Activated T-cell treated with anti-CD3 and anti-CD28 coated beads for 1 hour (primary cell): ENCODE measurements at regions not wholly inside any gene's neighbourhood (a gene's known extent, or its start where the extent isn't known, plus 50 kb on each side); places are given as distances from the start of the nearest gene placed in this dataset.
"Not testable (repeated sequence)": the region's sequence is repeated elsewhere in the genome, so short reads cannot be mapped to it uniquely, and the experiment has no call there.

Experiments used
- DNase-seq: peaks from one replicate; pipeline ENCODE4 v3.0.0-alpha.2; 2020; ENCODE audit warnings: low read depth

DNA sequence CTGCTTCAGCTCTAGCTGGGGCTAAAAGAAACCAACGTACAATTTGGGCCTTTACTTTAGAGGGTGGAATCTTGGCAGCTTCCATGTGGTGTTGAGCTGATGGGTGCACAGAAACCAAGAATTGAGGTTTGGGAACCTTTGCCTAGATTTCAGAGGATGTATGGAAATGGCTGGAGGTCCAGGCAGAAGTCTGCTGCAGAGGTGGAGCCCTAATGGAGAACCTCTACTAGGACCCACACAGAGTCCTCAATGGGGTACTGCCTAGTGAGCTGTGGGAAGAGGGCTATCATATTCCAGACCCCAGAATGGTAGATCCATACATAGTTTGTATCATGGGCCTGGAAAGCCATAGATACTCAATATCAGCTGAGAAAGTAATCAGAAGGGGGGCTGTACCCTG lies 500.4 kb upstream of the ATP2B1 start:
- DNase-seq = no peak

DNA sequence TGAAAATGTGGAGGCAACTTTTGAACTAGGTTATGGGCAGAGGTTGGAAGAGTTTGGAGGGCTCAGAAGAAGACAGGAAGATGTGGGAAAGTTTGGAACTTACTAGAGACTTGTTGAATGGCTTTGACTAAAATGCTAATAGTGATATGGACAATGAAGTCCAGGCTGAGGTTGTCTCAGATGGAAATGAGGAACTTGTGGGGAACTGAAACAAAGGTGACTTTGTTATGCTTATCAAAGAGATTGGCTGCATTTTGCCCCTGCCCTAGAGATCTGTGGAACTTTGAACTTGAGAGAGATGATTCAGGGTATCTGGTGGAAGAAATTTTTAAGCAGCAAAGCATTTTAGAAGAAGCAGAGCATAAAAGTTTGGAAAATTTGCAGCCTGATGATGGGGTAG lies 499.7 kb upstream of the ATP2B1 start:
- DNase-seq = not testable (repeated sequence)

DNA sequence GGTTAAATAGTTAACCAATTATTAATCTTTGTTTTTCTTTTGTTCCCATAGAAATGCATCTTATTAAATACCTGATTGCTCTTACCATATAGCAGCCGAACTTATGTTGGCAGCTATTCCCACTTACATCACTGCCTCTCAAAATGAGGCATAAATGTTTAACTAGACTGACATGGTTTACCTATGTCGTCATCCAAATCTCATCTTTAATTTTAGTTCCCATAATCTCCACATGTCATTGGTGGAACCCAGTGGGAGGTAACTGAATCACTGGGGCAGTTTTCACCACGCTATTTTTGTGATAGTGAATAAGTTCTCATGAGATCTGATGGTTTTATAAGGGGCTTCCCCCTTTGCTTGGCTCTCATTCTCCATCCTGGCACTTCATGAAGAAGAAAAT lies 499.2 kb upstream of the ATP2B1 start:
- DNase-seq = no peak

DNA sequence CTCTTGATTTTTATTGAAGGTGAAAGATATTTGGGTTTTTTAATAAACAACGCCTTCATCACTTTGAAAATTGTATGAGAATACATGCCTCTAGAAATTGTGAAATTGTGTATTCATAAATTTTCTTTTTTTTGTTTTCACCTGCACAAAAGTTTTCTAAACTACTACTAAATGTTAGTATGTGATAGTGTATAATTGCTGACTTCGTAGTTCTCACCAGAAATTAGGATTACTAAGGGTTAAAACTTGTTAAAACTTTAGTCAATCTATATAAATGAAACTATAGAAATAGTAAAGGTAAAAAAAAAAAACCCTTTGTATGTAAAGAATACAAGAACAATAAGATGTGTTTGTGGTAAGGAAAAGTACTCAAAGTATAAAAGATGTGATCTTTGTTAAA lies 496.5 kb upstream of the ATP2B1 start:
- DNase-seq = no peak

DNA sequence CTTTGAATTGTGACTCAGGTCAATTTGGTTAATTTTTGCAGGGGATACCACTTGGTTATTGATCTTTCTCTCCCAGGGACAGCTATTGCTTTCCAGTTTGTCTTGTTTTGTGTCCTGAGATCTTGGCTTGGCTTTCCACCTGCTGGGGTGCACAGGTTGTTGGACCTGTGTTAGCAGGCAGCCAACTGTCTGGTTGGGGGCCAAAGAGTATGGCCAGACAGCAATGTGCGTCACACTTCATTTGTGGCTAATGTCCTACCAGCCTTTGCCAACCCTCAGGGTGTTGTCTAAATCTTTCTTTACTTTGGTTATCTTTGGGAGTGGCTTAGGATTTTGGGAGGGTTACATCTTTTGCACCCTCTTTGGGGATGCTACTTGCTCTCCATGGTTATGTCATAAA lies 494.9 kb upstream of the ATP2B1 start:
- DNase-seq = no peak

DNA sequence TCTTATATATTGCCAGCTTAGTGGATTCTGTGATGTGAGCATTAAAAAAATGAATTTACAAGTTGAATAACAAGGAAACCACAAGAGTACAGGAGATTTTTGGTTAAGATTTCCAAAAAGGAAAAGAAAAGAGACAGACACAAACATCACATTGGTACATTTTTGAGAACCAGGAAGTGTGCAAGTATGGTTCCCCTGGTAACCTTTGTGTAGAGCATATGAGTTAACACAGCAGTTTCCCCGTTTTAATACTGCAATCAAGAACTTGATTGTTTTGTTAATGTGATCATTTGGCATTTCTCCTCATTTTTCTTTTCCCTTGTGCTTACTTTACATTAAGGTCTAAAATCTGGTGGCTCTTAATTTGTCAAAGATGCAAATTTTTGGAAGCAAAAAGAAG lies 490.4 kb upstream of the ATP2B1 start:
- no peak for DNase-seq

DNA sequence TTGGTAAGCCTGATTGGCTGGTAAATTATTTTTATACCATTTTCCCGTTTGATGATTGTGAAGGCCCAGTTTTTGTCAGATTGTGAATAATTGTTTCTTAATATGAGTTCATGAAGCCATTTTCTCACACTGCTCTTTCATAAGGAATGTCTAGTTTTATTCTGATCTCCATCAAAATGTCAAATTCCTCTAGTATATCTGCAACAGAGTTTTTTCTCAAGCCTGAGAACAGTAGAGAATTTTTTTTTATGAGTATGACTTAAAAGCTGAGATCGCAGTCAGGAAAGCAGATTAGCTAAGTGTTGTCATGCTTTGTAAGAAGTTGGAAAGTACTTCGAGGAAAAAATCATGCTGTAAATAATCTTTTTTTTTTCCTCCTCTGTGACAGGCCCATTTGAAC lies 484.9 kb upstream of the ATP2B1 start:
- DNase-seq = no peak

DNA sequence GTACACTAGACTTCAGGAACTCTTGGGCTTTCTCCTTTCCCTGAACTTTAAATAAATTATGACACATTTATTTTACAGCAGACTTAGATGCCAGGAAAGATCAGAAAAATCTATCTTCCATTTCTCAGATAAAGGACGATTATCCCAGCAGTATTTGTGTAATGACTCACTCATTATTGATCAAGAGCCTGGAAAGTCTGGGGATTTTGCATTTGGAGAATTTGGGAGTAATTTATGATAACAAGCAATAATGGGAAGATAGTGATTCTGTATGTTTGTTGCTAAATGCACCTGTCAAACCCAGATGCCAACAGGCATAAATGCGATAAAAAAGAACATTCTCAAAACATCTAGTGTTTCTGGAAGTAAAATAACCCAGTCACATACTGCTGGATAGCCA lies 480.2 kb upstream of the ATP2B1 start:
- DNase-seq = no peak

DNA sequence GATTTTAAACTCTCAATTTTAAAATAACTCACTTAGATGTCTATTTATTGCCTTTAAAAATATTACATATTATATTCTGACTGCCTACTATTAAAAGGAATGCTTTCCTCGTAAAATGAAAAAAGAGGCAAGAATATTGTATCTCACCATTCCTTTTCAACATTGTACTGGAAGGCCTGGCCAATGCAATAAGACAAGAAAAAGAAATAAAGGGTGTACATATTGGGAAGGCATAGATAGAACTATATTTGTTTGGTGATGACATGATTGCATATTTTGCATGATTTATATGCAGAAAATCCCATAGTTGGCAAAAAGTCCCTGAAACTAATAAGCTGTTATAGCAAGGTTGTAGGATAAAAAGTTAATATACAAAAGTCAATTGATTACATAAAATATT lies 474.6 kb upstream of the ATP2B1 start:
- DNase-seq = no peak

DNA sequence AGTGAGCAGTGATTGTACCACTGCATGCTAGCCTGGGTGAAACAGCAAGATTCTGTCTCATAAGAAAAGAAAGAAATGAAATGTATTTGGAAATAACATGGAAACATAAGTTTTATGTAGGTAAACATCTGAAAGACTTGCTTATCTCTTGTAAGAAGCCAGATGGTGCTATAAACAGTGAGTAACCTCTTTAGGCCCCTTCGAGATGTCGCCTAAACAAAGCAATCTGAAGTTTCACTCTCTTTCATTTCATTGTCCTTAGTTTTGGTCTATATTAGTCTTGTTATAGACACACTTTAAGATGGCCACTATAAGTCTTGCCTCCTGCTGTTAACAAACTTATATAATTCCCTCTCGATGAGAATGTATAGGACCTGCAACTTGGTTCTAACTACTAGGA lies 472.6 kb upstream of the ATP2B1 start:
- DNase-seq = no peak

DNA sequence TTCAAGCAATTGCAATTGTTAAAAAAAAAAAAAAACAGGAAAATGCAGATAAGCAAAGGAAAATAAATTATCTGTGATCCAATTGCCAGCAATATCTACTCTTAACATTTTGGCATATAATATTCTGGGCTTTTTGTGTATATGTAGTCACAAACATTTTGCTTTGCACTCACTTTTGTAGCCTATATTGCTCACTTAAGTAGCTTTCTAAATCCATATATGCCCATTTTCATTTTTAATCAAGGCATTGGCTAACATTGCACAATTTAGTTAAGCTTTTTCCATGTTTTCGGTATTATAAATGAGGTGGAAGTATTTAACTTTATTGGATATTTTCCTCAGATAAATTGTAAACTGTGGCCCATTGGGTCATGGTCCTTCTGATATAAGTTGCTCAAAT lies 466.3 kb upstream of the ATP2B1 start:
- no peak for DNase-seq

DNA sequence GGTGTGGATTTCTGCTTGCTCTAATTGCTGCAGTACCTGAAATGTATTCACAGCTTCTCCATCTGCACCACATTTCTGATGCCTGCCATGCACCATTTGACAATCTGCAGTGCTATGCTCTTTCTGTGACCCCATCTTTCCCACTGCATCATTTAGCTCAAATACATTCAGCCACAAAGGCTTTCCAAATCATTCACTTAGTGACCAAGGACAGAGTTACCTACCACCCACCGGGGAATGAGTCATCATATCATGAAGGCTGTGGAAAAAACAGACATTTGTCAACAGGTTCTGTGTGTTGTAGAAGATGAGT lies 465.5 kb upstream of the ATP2B1 start:
- DNase-seq = no peak

DNA sequence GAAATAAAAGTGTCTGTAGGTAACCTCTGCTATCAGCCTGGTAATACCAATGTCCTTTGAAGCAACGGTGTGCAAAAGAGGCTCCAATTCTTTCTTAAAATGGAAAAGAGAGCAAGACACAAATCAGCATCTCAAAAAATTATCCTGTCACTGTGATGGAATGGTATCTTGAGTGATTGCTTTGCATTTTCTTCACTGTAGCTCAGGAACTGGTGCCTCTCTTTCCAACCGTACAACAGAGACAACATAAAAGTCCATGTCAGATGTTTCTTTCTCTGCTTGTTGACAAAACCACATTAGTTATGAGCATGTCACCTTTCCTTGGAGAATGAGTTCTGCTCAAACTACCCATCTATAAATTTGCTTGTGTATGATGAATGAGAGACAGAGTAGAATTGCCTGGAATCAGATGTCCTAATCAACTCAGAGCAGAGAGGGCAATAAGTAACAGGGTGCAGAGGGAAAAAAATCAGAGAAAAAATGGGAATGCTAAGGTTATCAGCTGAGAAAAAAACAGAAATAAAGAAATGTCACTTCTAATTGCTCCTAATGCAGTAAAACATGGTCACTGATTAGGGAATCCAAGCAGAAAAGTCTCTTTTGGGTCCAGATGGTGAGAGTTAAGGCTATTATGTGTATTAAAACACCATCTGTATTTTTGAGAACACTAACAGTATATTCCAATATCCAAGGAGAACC lies 465.0 kb upstream of the ATP2B1 start:
- DNase-seq = no peak

DNA sequence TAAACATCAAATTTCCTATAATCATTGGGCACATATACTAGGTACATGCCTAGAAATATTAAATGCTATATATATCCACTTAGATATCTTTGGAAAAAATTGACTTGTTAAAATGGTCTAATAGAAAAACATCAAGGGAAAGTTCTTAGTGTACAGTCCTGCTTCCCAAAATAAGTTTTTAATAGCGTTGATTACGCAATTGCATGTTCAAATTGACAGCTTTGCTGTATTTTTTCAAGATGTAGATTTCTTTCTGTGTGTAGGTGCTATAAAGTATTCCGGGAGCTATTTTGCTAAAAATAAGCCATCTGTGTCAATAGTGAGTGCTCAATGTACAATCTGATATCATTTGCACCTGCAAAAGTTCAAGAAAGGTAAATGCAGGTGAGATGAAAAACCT lies 463.9 kb upstream of the ATP2B1 start:
- no peak for DNase-seq

DNA sequence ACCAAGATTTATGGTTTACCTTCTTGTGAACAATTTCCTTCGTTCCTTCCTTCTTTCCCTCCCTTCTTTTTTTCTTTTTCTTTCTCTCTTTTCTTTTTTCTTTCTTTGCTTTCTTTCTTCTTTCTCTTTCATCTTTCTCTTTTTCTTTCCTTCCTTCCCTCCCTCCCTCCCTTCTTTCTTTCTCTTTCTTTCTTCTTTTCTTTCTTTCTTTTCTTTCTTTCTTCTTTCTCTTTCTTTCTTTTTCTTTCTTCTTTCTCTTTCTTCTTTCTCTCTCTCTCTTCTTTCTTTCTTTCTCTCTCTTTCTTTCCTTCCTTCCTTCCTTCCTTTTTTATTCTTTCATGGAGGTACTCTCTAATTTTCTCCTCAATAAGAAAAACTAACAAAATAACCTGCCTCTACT lies 462.1 kb upstream of the ATP2B1 start:
- DNase-seq = no peak

DNA sequence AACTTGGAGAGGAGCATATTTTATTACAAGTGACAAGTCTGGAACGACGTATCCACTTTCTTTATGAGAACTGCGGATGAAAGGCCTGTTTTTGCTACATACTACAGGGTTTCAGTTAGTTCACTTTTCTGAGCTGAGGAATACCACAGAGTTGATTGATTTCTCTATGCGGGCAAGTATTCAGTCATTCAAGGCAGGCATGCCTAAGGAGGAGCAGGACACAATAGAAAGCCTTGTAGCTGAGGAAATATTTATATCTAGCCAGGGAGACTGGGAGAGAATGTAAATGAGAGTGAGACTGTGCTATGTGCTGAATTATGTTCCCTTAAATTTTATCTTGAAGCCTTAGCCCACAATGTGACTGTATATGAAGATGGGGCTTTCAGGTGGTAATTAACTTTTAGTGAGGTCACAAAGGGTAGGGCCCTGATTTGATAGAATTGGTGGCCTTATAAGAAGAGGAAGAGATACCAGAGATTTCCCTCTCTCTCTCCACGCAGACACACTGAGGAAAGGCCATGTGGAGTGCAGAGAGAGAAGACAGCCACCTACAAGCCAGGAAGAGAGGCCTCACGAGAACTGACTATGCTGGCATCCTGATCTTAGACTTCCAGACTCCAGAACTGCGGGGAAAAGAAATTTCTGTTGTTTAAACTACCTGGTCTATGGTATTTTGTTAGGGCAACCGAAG lies 459.0 kb upstream of the ATP2B1 start:
- no peak for DNase-seq

DNA sequence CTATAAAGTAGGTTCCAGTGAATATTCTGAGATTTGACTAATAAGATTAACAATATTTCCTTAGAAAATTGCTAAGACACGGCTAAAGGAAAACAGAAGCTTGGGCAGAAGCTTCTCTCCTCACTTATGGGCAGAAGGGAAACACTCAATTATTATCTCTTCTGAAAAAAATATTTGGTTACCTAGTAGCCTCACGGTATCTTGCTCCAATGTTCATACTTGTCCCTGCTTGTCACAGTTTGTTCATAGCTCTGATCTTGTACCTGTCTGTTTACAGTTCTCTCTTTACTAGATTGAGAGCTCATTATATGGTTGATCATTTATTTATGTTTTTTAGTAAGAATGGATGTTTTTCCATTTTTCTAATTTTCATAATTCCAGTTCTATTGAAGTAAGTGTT lies 458.0 kb upstream of the ATP2B1 start:
- DNase-seq = no peak

DNA sequence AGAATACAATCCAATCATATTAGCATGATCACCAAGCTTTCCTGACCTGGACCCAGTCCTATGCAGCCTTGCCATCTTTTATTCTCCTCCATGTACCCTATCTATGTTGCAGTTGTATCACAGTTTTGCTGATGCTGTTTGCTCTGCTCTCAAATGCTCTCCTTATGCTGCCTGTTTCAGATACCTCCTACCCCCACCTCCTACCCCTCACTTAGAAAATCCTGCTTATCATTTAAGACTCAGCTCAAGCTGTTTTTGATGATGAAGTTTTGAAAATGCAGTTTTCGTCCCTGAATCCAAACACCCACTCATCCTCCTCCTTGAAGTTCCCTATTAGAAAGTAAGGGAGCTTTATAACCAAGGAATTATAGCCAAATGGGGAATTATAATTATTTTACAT lies 457.4 kb upstream of the ATP2B1 start:
- no peak for DNase-seq

DNA sequence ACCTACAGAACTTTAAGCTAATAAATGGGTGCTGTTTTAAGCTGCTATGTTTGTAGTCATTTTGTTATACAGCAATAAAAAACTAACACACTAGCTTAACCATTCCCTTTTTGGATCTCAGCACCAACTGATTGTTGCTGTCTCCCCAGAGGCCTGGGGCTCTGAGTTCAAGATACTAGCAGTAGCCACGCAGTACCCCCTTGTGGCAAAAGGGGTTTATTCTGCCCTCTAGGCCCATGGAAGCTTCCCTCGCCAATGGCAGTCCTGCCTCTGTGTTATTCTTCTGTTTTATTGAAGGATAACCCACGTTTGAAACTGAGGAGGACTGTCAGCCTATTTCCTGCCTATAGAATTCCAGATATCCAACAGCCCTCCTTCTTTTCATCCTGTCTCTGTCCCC lies 455.3 kb upstream of the ATP2B1 start:
- DNase-seq = no peak

DNA sequence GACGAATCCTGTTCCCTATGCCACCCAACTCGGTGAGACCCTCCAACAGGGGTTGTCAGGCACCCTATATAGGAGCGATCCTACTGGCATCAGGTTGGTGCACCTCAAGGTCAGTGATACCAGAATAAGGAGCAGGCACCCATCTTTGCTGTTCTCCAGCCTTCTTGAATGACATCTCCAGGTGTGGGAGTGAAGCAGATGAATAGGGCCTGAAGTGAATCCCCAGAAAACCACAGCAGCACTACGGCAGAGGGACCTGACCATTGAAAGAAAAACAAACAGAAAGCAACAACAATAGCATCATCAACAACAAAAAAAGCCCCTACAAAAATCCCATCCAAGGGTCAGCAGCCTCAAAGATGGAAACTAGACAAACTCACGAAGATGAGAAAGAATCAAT lies 445.2 kb upstream of the ATP2B1 start:
- no peak for DNase-seq

DNA sequence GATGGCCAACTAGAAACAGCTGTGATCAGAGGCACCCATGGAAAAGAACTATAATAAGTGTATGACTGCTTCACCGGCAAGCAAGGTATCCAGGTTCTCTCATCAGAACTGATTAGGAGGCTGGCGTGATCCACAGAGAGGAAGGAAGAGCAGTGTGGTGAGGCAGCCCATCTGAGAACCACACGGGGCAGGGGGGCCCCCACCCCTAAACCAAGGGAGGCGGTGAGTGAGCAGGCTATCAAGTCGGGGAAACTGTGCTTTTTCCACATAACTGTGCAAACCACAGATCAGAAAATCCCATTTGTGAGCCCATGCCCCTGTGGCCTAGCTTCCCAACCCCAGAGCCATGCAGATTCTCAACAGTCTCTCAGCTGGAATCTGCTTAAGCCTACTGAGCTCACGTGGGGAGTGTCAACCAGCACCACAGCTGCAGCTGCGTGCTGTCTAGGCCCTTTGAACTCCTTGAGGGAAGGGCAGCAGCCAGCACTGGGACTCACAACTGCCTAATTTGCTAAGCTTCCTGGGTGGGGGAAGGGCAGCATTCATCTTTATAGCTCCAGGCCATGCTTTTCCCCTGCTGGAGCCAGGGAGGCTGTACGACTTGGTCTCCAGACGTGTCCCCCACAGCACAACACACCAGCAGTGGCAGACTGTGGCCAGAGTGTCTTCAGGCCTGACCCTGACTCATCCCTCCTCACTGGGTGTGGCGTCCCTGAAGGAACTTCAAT lies 444.4 kb upstream of the ATP2B1 start:
- DNase-seq = no peak

DNA sequence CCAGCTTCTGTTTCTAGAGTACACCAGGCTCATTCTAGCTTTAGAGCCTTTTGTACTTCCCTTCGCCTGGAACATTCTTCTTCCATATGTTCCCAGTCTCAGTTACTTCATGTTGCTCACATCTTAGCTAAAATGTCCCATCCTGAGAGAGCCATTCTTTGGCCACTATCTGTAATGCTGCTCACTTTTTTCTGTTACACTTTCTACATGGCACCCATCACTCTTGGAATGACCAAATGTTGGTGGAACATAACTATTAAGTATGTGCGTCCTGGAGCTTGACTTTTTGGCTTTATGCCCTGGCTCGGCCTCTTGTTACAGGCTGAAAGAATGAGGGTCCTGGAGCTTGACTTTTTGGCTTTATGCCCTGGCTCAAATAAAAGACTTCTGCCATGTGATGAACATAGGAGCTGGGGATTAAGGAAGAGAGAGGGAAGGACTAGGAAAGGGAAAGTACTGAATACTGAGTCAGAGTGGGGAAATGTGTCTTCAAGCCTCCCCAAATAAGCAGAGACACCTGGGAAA lies 442.9 kb upstream of the ATP2B1 start:
- no peak for DNase-seq

DNA sequence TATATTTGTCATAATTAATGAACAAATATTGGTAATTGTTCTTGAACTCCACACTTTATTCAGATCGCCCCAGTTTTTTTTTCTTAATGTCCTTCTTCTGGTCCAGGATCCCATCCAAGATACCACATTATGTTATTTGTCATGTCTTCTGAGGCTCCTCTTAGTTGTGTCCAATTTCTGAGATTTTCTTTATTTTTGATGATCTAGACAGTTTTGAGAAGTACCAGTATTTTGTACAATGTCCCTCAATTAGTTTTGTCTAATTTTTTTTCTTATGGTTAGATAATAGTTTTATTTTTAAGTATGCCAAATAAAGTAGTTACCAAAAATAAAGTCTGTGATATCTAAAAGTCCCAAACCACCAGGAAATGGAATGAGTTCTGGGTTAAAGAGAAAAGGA lies 440.8 kb upstream of the ATP2B1 start:
- no peak for DNase-seq
